Activated naive CD4-positive, alpha-beta T cell treated with anti-CD3 and anti-CD28 coated beads for 36 hours (primary cell): ENCODE measurements at regions not wholly inside any gene's neighbourhood (a gene's known extent, or its start where the extent isn't known, plus 50 kb on each side); places are given as distances from the start of the nearest gene placed in this dataset.

Source experiments
- CTCF ChIA-PET: fragments of 350-600 bp; sonication (Branson Sonifier 250); formaldehyde crosslinking; loops from one replicate; lab custom pipeline; 2021; ENCODE audit warnings: antibody characterized with exemption; lab: Charles Lee
- DNase-seq: peaks from one replicate; pipeline ENCODE4 v3.0.0-alpha.2; 2020
- H3K27ac Mint-ChIP-seq: one replicate; pipeline ENCODE4 v1.8.0; 2021; ENCODE audit warnings: mild to moderate bottlenecking, mixed read lengths
- H3K27me3 Mint-ChIP-seq: one replicate; pipeline ENCODE4 v1.8.0; 2021; ENCODE audit warnings: low read depth, mixed read lengths
- H3K36me3 Mint-ChIP-seq: one replicate; pipeline ENCODE4 v1.8.0; 2021; ENCODE audit warnings: low read depth, mixed read lengths
- H3K4me1 Mint-ChIP-seq: one replicate; pipeline ENCODE4 v1.8.0; 2021; ENCODE audit warnings: low read depth, mixed read lengths
- H3K4me3 Mint-ChIP-seq: one replicate; pipeline ENCODE4 v1.8.0; 2021; ENCODE audit warnings: mild to moderate bottlenecking, moderate library complexity, mixed read lengths
- H3K9me3 Mint-ChIP-seq: one replicate; pipeline ENCODE4 v1.8.0; 2021; ENCODE audit warnings: mixed read lengths
- intact Hi-C: fragments of 100-400 bp; cut with micrococcal nuclease; formaldehyde crosslinking; loops from one replicate; pipeline ENCODE4 v1.15.1; 2023

- CTCF ChIA-PET: no interaction called here
- no peak overlapping the region for H3K27ac Mint-ChIP-seq
- DNase-seq: no peak
- no peak overlapping the region for H3K4me3 Mint-ChIP-seq
- intact Hi-C loops: loop anchor here (5.0 to 10.0 kb wide), 3 partner anchors 492 to 725 kb away; partner anchors contain the start of gene EIF4E3
- H3K4me1 Mint-ChIP-seq: peaks cover 17% of the 10 kb centered on the region
- peaks cover 13% of the 10 kb centered on the region for H3K36me3 Mint-ChIP-seq
- peaks cover 27% of the 10 kb centered on the region for H3K27me3 Mint-ChIP-seq
- no peaks in the 10 kb centered on the region for H3K9me3 Mint-ChIP-seq
Observed at GRCh38 chr3:72449551-72449950, 398.7 kb downstream of the SHQ1 start.

GRCh38 chr3:72448858-72449257, 399.4 kb downstream of the SHQ1 start:
- no peak overlapping the region for H3K27ac Mint-ChIP-seq
- H3K36me3 Mint-ChIP-seq: peaks cover 19% of the 10 kb centered on the region
- H3K27me3 Mint-ChIP-seq: peaks cover 25% of the 10 kb centered on the region
- H3K4me3 Mint-ChIP-seq: no peak overlapping the region
- no peak for DNase-seq
- H3K4me1 Mint-ChIP-seq: peaks cover 21% of the 10 kb centered on the region
- CTCF ChIA-PET: no interaction called here
- intact Hi-C loops: loop anchor here (5.0 to 10.0 kb wide), 3 partner anchors 492 to 724 kb away; partner anchors contain the start of gene EIF4E3
- H3K9me3 Mint-ChIP-seq: no peaks in the 10 kb centered on the region

GRCh38 chr3:72448375-72448823, 399.8 kb downstream of the SHQ1 start:
- intact Hi-C loops: loop anchor here (5.0 to 10.0 kb wide), 3 partner anchors 491 to 724 kb away; partner anchors contain the start of gene EIF4E3
- H3K4me3 Mint-ChIP-seq: no peak overlapping the region
- H3K9me3 Mint-ChIP-seq: no peaks in the 10 kb centered on the region
- CTCF ChIA-PET: no interaction called here
- peaks cover 23% of the 10 kb centered on the region for H3K36me3 Mint-ChIP-seq
- peaks cover 26% of the 10 kb centered on the region for H3K4me1 Mint-ChIP-seq
- H3K27me3 Mint-ChIP-seq: peaks cover 21% of the 10 kb centered on the region
- DNase-seq: no peak
- no peak overlapping the region for H3K27ac Mint-ChIP-seq

GRCh38 chr3:72447059-72447946, 400.9 kb downstream of the SHQ1 start:
- Mint-ChIP-seq H3K4me1 (peaks cover 37% of the 10 kb centered on the region), H3K36me3 (peaks cover 25% of the 10 kb centered on the region), H3K9me3 (no peaks in the 10 kb centered on the region), H3K27me3 (peaks cover 12% of the 10 kb centered on the region), H3K27ac (no peak overlapping the region), H3K4me3 (peak overlapping the region; percentile 54)
- peak; percentile 88 for DNase-seq
- CTCF ChIA-PET: interaction anchor here (0.8 kb wide), 1 partner anchor 41 kb away, joined by 3 read pairs; no protein-coding TSS in a partner anchor
- intact Hi-C loops: loop anchor here (1.0 to 10.0 kb wide), 4 partner anchors 36 to 723 kb away; partner anchors contain the start of gene EIF4E3

GRCh38 chr3:72446218-72447058, 401.8 kb downstream of the SHQ1 start, which contains the start of gene RYBP:
RYBP (minus strand) TSS chr3:72446621.
- peak within 1 kb of the TSS; percentile 100 for H3K4me3 Mint-ChIP-seq
- intact Hi-C loops: loop anchor here (1.0 to 10.0 kb wide), 5 partner anchors 37 to 722 kb away; partner anchors contain the start of gene EIF4E3
- peaks cover 9% of the 10 kb centered on the region for H3K27me3 Mint-ChIP-seq
- CTCF ChIA-PET: interaction anchor here (0.6 kb wide), 1 partner anchor 63 kb away, joined by 4 read pairs; no protein-coding TSS in a partner anchor
- H3K4me1 Mint-ChIP-seq: peaks cover 45% of the 10 kb centered on the region
- peaks cover 26% of the 10 kb centered on the region for H3K36me3 Mint-ChIP-seq
- peak; percentile 42 for DNase-seq
- no peaks in the 10 kb centered on the region for H3K9me3 Mint-ChIP-seq
- peak within 1 kb of the TSS; percentile 93 for H3K27ac Mint-ChIP-seq

- Mint-ChIP-seq H3K36me3 (peaks cover 26% of the 10 kb centered on the region), H3K4me1 (peaks cover 51% of the 10 kb centered on the region), H3K9me3 (no peaks in the 10 kb centered on the region), H3K27ac (peak overlapping the region; percentile 93), H3K4me3 (peak overlapping the region; percentile 100), H3K27me3 (peaks cover 4% of the 10 kb centered on the region)
- no peak for DNase-seq
- CTCF ChIA-PET: interaction anchor here (0.6 kb wide), 1 partner anchor 62 kb away, joined by 4 read pairs; no protein-coding TSS in a partner anchor
- intact Hi-C loops: loop anchor here (1.0 to 10.0 kb wide), 14 partner anchors 19 to 721 kb away; partner anchors contain the start of genes EIF4E3 and SHQ1
Observed at GRCh38 chr3:72445827-72446217, 402.4 kb downstream of the SHQ1 start.

- Mint-ChIP-seq H3K36me3 (peaks cover 30% of the 10 kb centered on the region), H3K4me1 (peaks cover 60% of the 10 kb centered on the region), H3K4me3 (peak overlapping the region; percentile 55), H3K9me3 (no peaks in the 10 kb centered on the region), H3K27ac (peak overlapping the region; percentile 73), H3K27me3 (no peaks in the 10 kb centered on the region)
- CTCF ChIA-PET: no interaction called here
- DNase-seq: peak; percentile 32
- intact Hi-C loops: loop anchor here (1.0 to 10.0 kb wide), 14 partner anchors 18 to 720 kb away; partner anchors contain the start of genes EIF4E3 and SHQ1
Observed at GRCh38 chr3:72444656-72445223, 403.5 kb downstream of the SHQ1 start.

- Mint-ChIP-seq H3K27me3 (no peaks in the 10 kb centered on the region), H3K36me3 (peaks cover 40% of the 10 kb centered on the region), H3K27ac (no peak overlapping the region), H3K4me3 (no peak overlapping the region), H3K4me1 (peaks cover 78% of the 10 kb centered on the region), H3K9me3 (no peaks in the 10 kb centered on the region)
- intact Hi-C loops: loop anchor here (10.0 kb wide), 2 partner anchors 568 to 718 kb away; partner anchors contain the start of gene EIF4E3
- CTCF ChIA-PET: no interaction called here
- DNase-seq: no peak
Observed at GRCh38 chr3:72442759-72443158, 405.5 kb downstream of the SHQ1 start.

GRCh38 chr3:72441284-72441994, 406.8 kb downstream of the SHQ1 start:
- Mint-ChIP-seq H3K4me3 (no peak overlapping the region), H3K27me3 (no peaks in the 10 kb centered on the region), H3K27ac (no peak overlapping the region)

GRCh38 chr3:72440491-72440890, 407.8 kb downstream of the SHQ1 start:
- DNase-seq: no peak
- Mint-ChIP-seq H3K27ac (no peak overlapping the region), H3K9me3 (no peaks in the 10 kb centered on the region), H3K4me1 (peaks cover 82% of the 10 kb centered on the region), H3K4me3 (no peak overlapping the region), H3K27me3 (no peaks in the 10 kb centered on the region), H3K36me3 (peaks cover 36% of the 10 kb centered on the region)
- CTCF ChIA-PET: interaction anchor here (0.6 to 1.3 kb wide), 3 partner anchors 31 to 567 kb away, joined by 3 to 4 read pairs (median 3); no protein-coding TSS in a partner anchor
- intact Hi-C loops: loop anchor here (10.0 kb wide), 2 partner anchors 566 to 716 kb away; partner anchors contain the start of gene EIF4E3

More at GRCh38 chr3:72441284-72441994, 406.8 kb downstream of the SHQ1 start:
- DNase-seq: no peak
- Mint-ChIP-seq H3K36me3 (peaks cover 43% of the 10 kb centered on the region), H3K4me1 (peaks cover 85% of the 10 kb centered on the region), H3K9me3 (no peaks in the 10 kb centered on the region)
- intact Hi-C loops: loop anchor here (10.0 kb wide), 2 partner anchors 567 to 717 kb away; partner anchors contain the start of gene EIF4E3
- CTCF ChIA-PET: interaction anchor here (0.7 to 1.3 kb wide), 2 partner anchors 31 to 32 kb away, joined by 3 read pairs; no protein-coding TSS in a partner anchor
